HG02588 (cell line): ENCODE measurements at regions not wholly inside any gene's neighbourhood (a gene's known extent, or its start where the extent isn't known, plus 50 kb on each side); places are given as distances from the start of the nearest gene placed in this dataset.
A peak's percentile ranks its signal among the peaks of the same experiment; 100 is the strongest.

Source experiments
- ATAC-seq: cut with Tn5 transposase; IDR thresholded peaks from one replicate; pipeline ENCODE4 v1.9.1; 2021; ENCODE audit warnings: mild to moderate bottlenecking, moderate library complexity; ENCODE audit not compliant: unreplicated experiment

- no peak for ATAC-seq
These were observed 71.3 kb downstream of the RPE65 start for GRCh38 chr1:68378296-68379084.

GRCh38 chr1:68377098-68377497, 72.7 kb downstream of the RPE65 start:
- ATAC-seq: no peak

- no peak for ATAC-seq
These were observed 73.3 kb downstream of the RPE65 start for GRCh38 chr1:68376441-68376840.

GRCh38 chr1:68375919-68376318, 73.8 kb downstream of the RPE65 start:
- no peak for ATAC-seq

GRCh38 chr1:68373173-68373572, 76.6 kb downstream of the RPE65 start:
- no peak for ATAC-seq

GRCh38 chr1:68372487-68372886, 77.3 kb downstream of the RPE65 start:
- ATAC-seq: no peak

GRCh38 chr1:68370101-68370915, 79.4 kb downstream of the RPE65 start:
- ATAC-seq: no peak

- ATAC-seq: no peak
These were observed 83.2 kb downstream of the RPE65 start for GRCh38 chr1:68366572-68366971.

- ATAC-seq: no peak
These were observed 83.9 kb downstream of the RPE65 start for GRCh38 chr1:68365709-68366382.

GRCh38 chr1:68363339-68363738, 86.4 kb downstream of the RPE65 start:
- ATAC-seq: no peak

GRCh38 chr1:68361346-68361910, 88.3 kb downstream of the RPE65 start:
- ATAC-seq: no peak

- no peak for ATAC-seq
These were observed 90.7 kb downstream of the RPE65 start for GRCh38 chr1:68359045-68359444.

GRCh38 chr1:68358439-68358838, 91.3 kb downstream of the RPE65 start:
- ATAC-seq: no peak

- no peak for ATAC-seq
These were observed 94.1 kb downstream of the RPE65 start for GRCh38 chr1:68355614-68356013.

GRCh38 chr1:68352202-68352601, 97.6 kb downstream of the RPE65 start:
- ATAC-seq: no peak

GRCh38 chr1:68347415-68347814, 102.3 kb downstream of the RPE65 start:
- peak; percentile 95 for ATAC-seq

- no peak for ATAC-seq
These were observed 103.5 kb downstream of the RPE65 start for GRCh38 chr1:68346188-68346808.

- no peak for ATAC-seq
These were observed 105.5 kb downstream of the RPE65 start for GRCh38 chr1:68344208-68344607.

GRCh38 chr1:68340951-68341350, 108.6 kb upstream of the WLS start:
- ATAC-seq: no peak

- ATAC-seq: no peak
These were observed 107.2 kb upstream of the WLS start for GRCh38 chr1:68339505-68339904.

GRCh38 chr1:68338081-68338480, 105.8 kb upstream of the WLS start:
- no peak for ATAC-seq
